ENCODE measurements at regions not wholly inside any gene's neighbourhood (a gene's known extent, or its start where the extent isn't known, plus 50 kb on each side); places are given as distances from the start of the nearest gene placed in this dataset.

GRCh38 chr6:121607721-121608120 is 172.3 kb downstream of the GJA1 start (continued):
- TF ChIP-seq ELK1 (IDR thresholded peaks at IDR 0.05; ENCODE audit: low read depth, low read length), result no peak
- no peak for TF ChIP-seq RAD21 (IDR thresholded peaks at IDR 0.05; ENCODE audit: insufficient read depth, low read depth, low read length)
- no peak for TF ChIP-seq EGR1 (IDR thresholded peaks at IDR 0.05; ENCODE audit: borderline replicate concordance in 1 of 2, low read depth in 2 of 2, low read length in 2 of 2)
- no peak for TF ChIP-seq IRF4 (IDR thresholded peaks at IDR 0.05; ENCODE audit: low read depth, low read length)
- no peak for TF ChIP-seq PAX5 (IDR thresholded peaks at IDR 0.05; ENCODE audit: borderline replicate concordance, low read depth, low read length)
- no peak for TF ChIP-seq ASH2L (IDR thresholded peaks at IDR 0.05; ENCODE audit: borderline replicate concordance, low read depth)
- TF ChIP-seq E2F4 (IDR thresholded peaks at IDR 0.05; ENCODE audit: low read depth, low read length), result no peak

DNA sequence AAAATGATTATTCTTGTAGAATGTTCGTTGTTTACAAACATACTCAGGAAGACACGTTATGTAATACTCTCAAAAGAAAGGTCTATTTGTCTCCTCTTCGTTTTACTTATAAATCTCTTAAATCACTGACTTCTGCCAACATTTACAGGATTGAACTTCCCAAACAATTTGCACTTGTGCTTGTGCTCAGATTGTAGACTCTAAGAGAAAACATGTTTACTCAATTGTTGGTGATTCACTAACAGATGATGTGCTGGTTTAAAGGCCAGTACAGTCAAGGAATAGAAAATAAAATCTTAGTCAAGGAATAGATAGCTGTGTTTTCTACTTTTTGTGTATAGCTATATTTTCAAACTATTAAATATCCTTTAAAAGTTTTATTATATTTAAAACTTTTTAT is 172.8 kb downstream of the GJA1 start:
- FAIRE-seq (no peak), DNase-seq (ENCODE audit: low read depth, low spot score) (no peak), ATAC-seq (no peak)
- Histone ChIP-seq H3K27me3 (replicated peaks in 1 of 2; ENCODE audit: control insufficient read depth in 2 of 2, insufficient read depth in 2 of 2, low read length in 1 of 2) (no peaks in the 10 kb centered on the region), H3K36me3 (ENCODE audit: control insufficient read depth in 2 of 2, insufficient read depth in 2 of 2, low read length in 1 of 2) (no peaks in the 10 kb centered on the region), H3K9ac (ENCODE audit: control insufficient read depth, insufficient read depth, low read length) (no peak overlapping the region), H3K27ac (ENCODE audit: control insufficient read depth, insufficient read depth) (no peak overlapping the region), H3K4me1 (ENCODE audit: control insufficient read depth, insufficient read depth, low read length) (no peaks in the 10 kb centered on the region), H2AFZ (ENCODE audit: control insufficient read depth, low read depth, low read length) (no peak overlapping the region), H3K9me3 (replicated peaks; ENCODE audit: control insufficient read depth, insufficient read depth, low read length) (no peaks in the 10 kb centered on the region), H3K4me3 (no peak overlapping the region), H4K20me1 (ENCODE audit: control insufficient read depth, insufficient read depth) (no peaks in the 10 kb centered on the region), H3K79me2 (ENCODE audit: control insufficient read depth, insufficient read depth, low read length) (no peaks in the 10 kb centered on the region), H3K4me2 (ENCODE audit: control insufficient read depth, insufficient read depth) (no peak overlapping the region)
- in situ Hi-C loops (cut with MboI), result no loop called here
- WGBS (ENCODE audit: insufficient coverage, insufficient replicate concordance, low lambda C conversion rate, missing lambda C conversion rate), result 7% methylated on average over 3 of the region's 3 CpGs
- SMC1A ChIA-PET (ENCODE audit: uncharacterized antibody, unreplicated experiment), result no interaction called here
- no peak for TF ChIP-seq MEF2A (IDR thresholded peaks at IDR 0.05; ENCODE audit: insufficient read depth, low read depth, low read length)
- no peak for TF ChIP-seq POLR2AphosphoS5 (IDR thresholded peaks at IDR 0.05; ENCODE audit: low read length)
- no peak for TF ChIP-seq ZNF24 (IDR thresholded peaks at IDR 0.05)
- no peak for TF ChIP-seq WRNIP1 (IDR thresholded peaks at IDR 0.05; ENCODE audit: borderline replicate concordance, low read depth, low read length)
- TF ChIP-seq YY1 (IDR thresholded peaks at IDR 0.05; ENCODE audit: low read depth, low read length), result no peak
- TF ChIP-seq STAT1 (conservative IDR thresholded peaks at IDR 0.05), result no peak
- TF ChIP-seq SREBF2 (IDR thresholded peaks at IDR 0.05; ENCODE audit: low read length), result no peak
- no peak for TF ChIP-seq IRF5 (IDR thresholded peaks at IDR 0.05; ENCODE audit: borderline replicate concordance)
- TF ChIP-seq BACH1 (IDR thresholded peaks at IDR 0.05; ENCODE audit: borderline replicate concordance), result no peak
- TF ChIP-seq BCLAF1 (IDR thresholded peaks at IDR 0.05), result no peak
- no peak for TF ChIP-seq DPF2 (IDR thresholded peaks at IDR 0.05)
- no peak for TF ChIP-seq ATF7 (IDR thresholded peaks at IDR 0.05; ENCODE audit: low read depth)
- no peak for TF ChIP-seq CHD2 (IDR thresholded peaks at IDR 0.05; ENCODE audit: borderline replicate concordance, low read depth, low read length)
- BruUV-seq (replicated peaks), result no TSS peak
- POLR2A ChIA-PET, result no interaction called here
- RAD21 ChIA-PET (ENCODE audit: unreplicated experiment), result no interaction called here
- CTCF ChIA-PET, result no interaction called here
- intact Hi-C loops (cut with micrococcal nuclease; ENCODE audit: unreplicated experiment), result no loop called here

Data from GM12878 (cell line).